Keratinocyte (primary cell): ENCODE measurements at regions not wholly inside any gene's neighbourhood (a gene's known extent, or its start where the extent isn't known, plus 50 kb on each side); places are given as distances from the start of the nearest gene placed in this dataset.

Experiments
- CTCF ChIP-seq, 3 experiments: IDR thresholded peaks in 1 of 3; conservative IDR thresholded peaks in 1 of 3; optimal IDR thresholded peaks in 1 of 3; 2 replicates in 2 of 3; 3 replicates in 1 of 3; pipeline versions ENCODE3 to v1.5.1; 2011; ENCODE audit warnings: low read length in 3 of 3, mild to moderate bottlenecking in 3 of 3, moderate library complexity in 2 of 3, control low read depth in 1 of 3, inconsistent platforms in 1 of 3; ENCODE audit not compliant: insufficient read depth in 2 of 3; ENCODE audit errors: extremely low read depth in 1 of 3
- EZH2 ChIP-seq: IDR thresholded peaks from one replicate; pipeline ENCODE4 v1.6.1; 2012; ENCODE audit warnings: inconsistent platforms, mild to moderate bottlenecking, low read length, moderate library complexity

- TF ChIP-seq CTCF (optimal IDR thresholded peaks at IDR 0.05 in 1 of 3, IDR thresholded peaks at IDR 0.05 in 1 of 3, conservative IDR thresholded peaks at IDR 0.05 in 1 of 3; ENCODE audit: extremely low read depth in 1 of 3, insufficient read depth in 2 of 3, low read length in 3 of 3) (no peak), EZH2 (no peak)
Observed at GRCh38 chr7:26584987-26585665, 279.3 kb downstream of the SKAP2 start.
